ENCODE measurements at regions not wholly inside any gene's neighbourhood (a gene's known extent, or its start where the extent isn't known, plus 50 kb on each side); places are given as distances from the start of the nearest gene placed in this dataset.
A peak's percentile ranks its signal among the peaks of the same experiment; 100 is the strongest.

DNA sequence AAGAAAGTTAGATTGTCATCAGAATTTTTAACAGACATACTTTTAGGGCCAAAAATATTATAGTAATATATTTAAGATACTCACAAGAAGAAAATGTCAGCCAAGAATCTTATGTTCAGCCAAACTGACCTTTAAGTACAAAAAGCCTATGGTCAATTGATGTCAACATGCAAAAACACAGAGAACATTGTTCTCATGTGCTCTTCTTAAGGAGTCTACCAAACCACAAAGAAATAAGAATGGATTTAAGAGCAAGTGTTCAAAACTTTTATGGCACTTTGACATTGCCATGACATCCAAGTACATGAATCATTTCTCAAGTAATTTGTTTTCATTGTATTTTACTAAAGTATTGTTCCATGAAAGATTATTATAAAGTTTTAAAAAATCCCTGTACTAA lies 180.4 kb downstream of the TMEM26 start:
- ChIA-PET CTCF (interaction anchor here (1.2 kb wide), 2 partner anchors 11 to 457 kb away, joined by 3 read pairs; no protein-coding TSS in a partner anchor), POLR2A (no interaction called here)
- FAIRE-seq (no peak), DNase-seq (ENCODE audit: low read depth in 1 of 2, low spot score in 1 of 2) (no peak), ATAC-seq (no peak)
- H3K4me1 ChIP-seq = peaks cover 15% of the 10 kb centered on the region
- no peak overlapping the region for H3K4me2 ChIP-seq
- no peak overlapping the region for H3K27ac ChIP-seq
- TF ChIP-seq BCL3 (IDR thresholded peaks at IDR 0.05) (no peak), NPAS2 (CRISPR knock-in tag; IDR thresholded peaks at IDR 0.05; ENCODE audit: borderline replicate concordance) (no peak), ZSCAN20 (CRISPR knock-in tag; IDR thresholded peaks at IDR 0.05) (no peak), POLR2AphosphoS2 (conservative IDR thresholded peaks at IDR 0.05; ENCODE audit: low read length) (no peak)
- no peaks in the 10 kb centered on the region for H3K9me3 ChIP-seq
- no peak overlapping the region for H3K4me3 ChIP-seq

GRCh38 chr10:61271127-61271780 lies 181.9 kb downstream of the TMEM26 start:
- peaks cover 15% of the 10 kb centered on the region for H3K4me1 ChIP-seq
- ATAC-seq (peak; percentile 95 to 99), FAIRE-seq (peak; percentile 91), DNase-seq (ENCODE audit: low read depth in 1 of 2, low spot score in 1 of 2) (peak; percentile 23 to 90)
- WGBS (ENCODE audit: missing lambda C conversion rate) = 0% methylated on average over 3 of the region's 3 CpGs
- CTCF ChIA-PET = interaction anchor here (0.6 to 1.6 kb wide), 19 partner anchors 9 to 1049 kb away, joined by 3 to 6 read pairs (median 3); no protein-coding TSS in a partner anchor
- peak overlapping the region; percentile 62 for H3K4me2 ChIP-seq
- H3K4me3 ChIP-seq = no peak overlapping the region
- H3K27ac ChIP-seq = peak overlapping the region; percentile 65 to 77
- H3K9me3 ChIP-seq = no peaks in the 10 kb centered on the region
- POLR2A ChIA-PET = no interaction called here
- TF ChIP-seq FOSL2 (IDR thresholded peaks at IDR 0.05) (0 out of 2 replicates have a peak, but pooled peaks have one; percentile 36), FOSL2 (CRISPR knock-in tag; IDR thresholded peaks at IDR 0.05) (peak; percentile 88), POLR2A (IDR thresholded peaks at IDR 0.05; ENCODE audit: low read length) (no peak), CBX8 (IDR thresholded peaks at IDR 0.05) (no peak), RAD21 (conservative IDR thresholded peaks at IDR 0.05 in 1 of 2, IDR thresholded peaks at IDR 0.05 in 1 of 2) (peak; percentile 71 to 72), HOXA7 (CRISPR knock-in tag; IDR thresholded peaks at IDR 0.05) (no peak), CEBPB (IDR thresholded peaks at IDR 0.05) (0 out of 4 replicates have a peak, but pooled peaks of 1 of the 2 experiments have one; percentile 3), FOXS1 (CRISPR knock-in tag; IDR thresholded peaks at IDR 0.05) (0 out of 2 replicates have a peak, but pooled peaks have one; percentile 19), GATA3 (IDR thresholded peaks at IDR 0.05; ENCODE audit: borderline replicate concordance) (peak; percentile 49; the same call in 1 of the 2 replicates), RFX5 (IDR thresholded peaks at IDR 0.05) (no peak), RARB (CRISPR knock-in tag; IDR thresholded peaks at IDR 0.05) (no peak), CBX2 (IDR thresholded peaks at IDR 0.05; ENCODE audit: borderline replicate concordance, low read depth) (no peak), JUNB (IDR thresholded peaks at IDR 0.05) (peak; percentile 62; the same call in 1 of the 2 replicates), SMC3 (IDR thresholded peaks at IDR 0.05) (peak; percentile 73), BCL3 (IDR thresholded peaks at IDR 0.05) (0 out of 3 replicates have a peak, but pooled peaks have one; percentile 40), ATOH8 (CRISPR knock-in tag; IDR thresholded peaks at IDR 0.05; ENCODE audit: low read depth) (no peak), CHD2 (IDR thresholded peaks at IDR 0.05; ENCODE audit: low read length, partially characterized antibody) (no peak), MAFK (IDR thresholded peaks at IDR 0.05; ENCODE audit: partially characterized antibody) (peak; percentile 47), EP300 (IDR thresholded peaks at IDR 0.05) (no peak), HDAC2 (IDR thresholded peaks at IDR 0.05) (no peak)
- TF ChIP-seq, protein P1, sequence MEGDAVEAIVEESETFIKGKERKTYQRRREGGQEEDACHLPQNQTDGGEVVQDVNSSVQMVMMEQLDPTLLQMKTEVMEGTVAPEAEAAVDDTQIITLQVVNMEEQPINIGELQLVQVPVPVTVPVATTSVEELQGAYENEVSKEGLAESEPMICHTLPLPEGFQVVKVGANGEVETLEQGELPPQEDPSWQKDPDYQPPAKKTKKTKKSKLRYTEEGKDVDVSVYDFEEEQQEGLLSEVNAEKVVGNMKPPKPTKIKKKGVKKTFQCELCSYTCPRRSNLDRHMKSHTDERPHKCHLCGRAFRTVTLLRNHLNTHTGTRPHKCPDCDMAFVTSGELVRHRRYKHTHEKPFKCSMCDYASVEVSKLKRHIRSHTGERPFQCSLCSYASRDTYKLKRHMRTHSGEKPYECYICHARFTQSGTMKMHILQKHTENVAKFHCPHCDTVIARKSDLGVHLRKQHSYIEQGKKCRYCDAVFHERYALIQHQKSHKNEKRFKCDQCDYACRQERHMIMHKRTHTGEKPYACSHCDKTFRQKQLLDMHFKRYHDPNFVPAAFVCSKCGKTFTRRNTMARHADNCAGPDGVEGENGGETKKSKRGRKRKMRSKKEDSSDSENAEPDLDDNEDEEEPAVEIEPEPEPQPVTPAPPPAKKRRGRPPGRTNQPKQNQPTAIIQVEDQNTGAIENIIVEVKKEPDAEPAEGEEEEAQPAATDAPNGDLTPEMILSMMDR (IDR thresholded peaks at IDR 0.05) = peak; percentile 62

Data from A549 (cell line).